HUES64 (cell line): ENCODE measurements at regions not wholly inside any gene's neighbourhood (a gene's known extent, or its start where the extent isn't known, plus 50 kb on each side); places are given as distances from the start of the nearest gene placed in this dataset.

Experiments used
- H3K27ac ChIP-seq: 2 replicates; pipeline ENCODE4 v1.7.0; 2013; ENCODE audit warnings: low read depth, low read length, inconsistent platforms
- H3K27me3 ChIP-seq: 2 replicates; pipeline ENCODE4 v1.6.1; 2013; ENCODE audit warnings: mild to moderate bottlenecking, low read length; ENCODE audit not compliant: insufficient read depth
- H3K36me3 ChIP-seq: 2 replicates; pipeline ENCODE4 v1.6.1; 2013; ENCODE audit warnings: mild to moderate bottlenecking, low read length; ENCODE audit not compliant: insufficient read depth
- H3K4me1 ChIP-seq: 2 replicates; pipeline ENCODE4 v1.6.1; 2013; ENCODE audit warnings: mild to moderate bottlenecking, low read length, moderate library complexity; ENCODE audit not compliant: insufficient read depth
- H3K4me3 ChIP-seq: 2 replicates; pipeline ENCODE4 v1.5.1; 2013; ENCODE audit warnings: mild to moderate bottlenecking, low read length, moderate library complexity
- H3K9ac ChIP-seq: 2 replicates; pipeline ENCODE4 v1.6.1; 2013; ENCODE audit warnings: mild to moderate bottlenecking, low read depth, low read length
- H3K9me3 ChIP-seq: 2 replicates; pipeline ENCODE4 v1.6.1; 2013; ENCODE audit warnings: low read depth, low read length; ENCODE audit not compliant: insufficient read depth
- WGBS: fragments of 150-250, 120-280 bp; methylation state at CpG from one replicate; pipeline ENCODE4 v1.1.7; 2013; ENCODE audit warnings: missing lambda C conversion rate; 5-methylcytosine and 5-hydroxymethylcytosine counted together

- H3K9me3 ChIP-seq: no peaks in the 10 kb centered on the region
- no peaks in the 10 kb centered on the region for H3K4me1 ChIP-seq
- H3K9ac ChIP-seq: no peak overlapping the region
- no peaks in the 10 kb centered on the region for H3K36me3 ChIP-seq
- no peak overlapping the region for H3K4me3 ChIP-seq
- no peaks in the 10 kb centered on the region for H3K27me3 ChIP-seq
- H3K27ac ChIP-seq: no peak overlapping the region
- WGBS: 92% methylated on average over 8 of the region's 8 CpGs
Measured at GRCh38 chr7:22572292-22572691, 72.3 kb upstream of the STEAP1B start.

- H3K36me3 ChIP-seq: no peaks in the 10 kb centered on the region
- WGBS: 98% methylated on average over 4 of the region's 4 CpGs
- no peaks in the 10 kb centered on the region for H3K9me3 ChIP-seq
- no peak overlapping the region for H3K4me3 ChIP-seq
- H3K27me3 ChIP-seq: no peaks in the 10 kb centered on the region
- H3K4me1 ChIP-seq: no peaks in the 10 kb centered on the region
- no peak overlapping the region for H3K27ac ChIP-seq
- H3K9ac ChIP-seq: no peak overlapping the region
Measured at GRCh38 chr7:22571766-22572165, 71.8 kb upstream of the STEAP1B start.

DNA sequence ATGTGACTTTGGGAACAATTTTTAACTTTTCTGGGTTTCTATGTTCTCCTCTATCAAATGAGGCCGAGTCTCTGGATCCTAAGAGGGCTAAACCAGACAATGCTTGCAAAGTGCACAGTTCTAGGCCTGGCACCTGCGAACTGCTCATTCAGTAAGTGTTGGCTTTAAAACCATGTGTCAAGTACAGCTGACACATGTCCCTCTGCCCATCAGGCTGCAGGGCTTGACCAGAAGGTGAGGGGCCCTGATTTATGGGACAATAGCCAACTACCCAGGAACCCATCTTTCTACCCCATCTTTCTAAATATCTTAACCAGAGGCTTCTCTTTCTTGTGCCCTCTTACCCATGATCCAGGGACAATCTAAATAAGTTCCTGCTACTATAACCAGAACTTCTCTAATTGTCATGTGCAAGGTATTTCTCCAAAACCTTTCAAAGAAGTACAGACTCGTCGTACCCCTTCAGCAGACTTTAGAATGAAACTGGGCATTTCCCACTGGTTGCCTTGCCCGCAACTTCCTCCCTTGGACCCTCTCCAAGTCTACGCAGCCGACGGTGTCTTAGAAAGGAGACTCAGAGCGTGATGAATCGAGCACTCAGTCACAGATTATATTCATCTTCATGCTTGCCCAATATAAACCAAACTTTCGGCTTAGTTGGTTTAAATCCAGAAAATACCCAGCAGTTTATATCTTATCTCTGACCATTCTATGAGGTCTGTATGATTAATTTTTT, 69.8 kb upstream of the STEAP1B start:
- Histone ChIP-seq H3K4me1 (peaks cover 11% of the 10 kb centered on the region), H3K9ac (no peak overlapping the region), H3K9me3 (no peaks in the 10 kb centered on the region), H3K4me3 (no peak overlapping the region), H3K27me3 (no peaks in the 10 kb centered on the region), H3K27ac (no peak overlapping the region), H3K36me3 (no peaks in the 10 kb centered on the region)
- WGBS: 86% methylated on average over 11 of the region's 11 CpGs

DNA sequence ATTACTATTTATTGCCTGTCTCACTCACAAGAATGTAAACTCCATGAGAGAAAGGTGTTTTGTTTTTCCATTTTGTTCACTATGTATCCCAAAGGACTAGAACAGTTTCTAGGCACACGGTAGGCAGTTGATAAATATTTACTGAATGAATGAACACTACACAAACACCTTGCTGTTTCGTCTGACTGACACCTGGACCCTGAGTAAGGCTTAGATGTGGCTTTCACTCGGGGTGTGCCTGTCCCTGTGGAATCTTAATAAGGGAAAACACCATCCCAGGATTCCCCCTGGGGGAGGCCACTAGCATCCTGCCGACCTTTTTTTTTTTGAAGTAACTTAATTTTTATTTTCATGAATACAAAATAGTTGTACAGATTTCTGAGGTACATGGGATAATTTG, 66.6 kb upstream of the STEAP1B start:
- no peak overlapping the region for H3K9ac ChIP-seq
- peaks cover 41% of the 10 kb centered on the region for H3K4me1 ChIP-seq
- no peaks in the 10 kb centered on the region for H3K9me3 ChIP-seq
- H3K36me3 ChIP-seq: no peaks in the 10 kb centered on the region
- no peak overlapping the region for H3K4me3 ChIP-seq
- no peaks in the 10 kb centered on the region for H3K27me3 ChIP-seq
- no peak overlapping the region for H3K27ac ChIP-seq
- WGBS: 87% methylated on average over 2 of the region's 4 CpGs

GRCh38 chr7:22566176-22566575, 66.2 kb upstream of the STEAP1B start:
- WGBS: 87% methylated on average over 4 of the region's 4 CpGs

DNA sequence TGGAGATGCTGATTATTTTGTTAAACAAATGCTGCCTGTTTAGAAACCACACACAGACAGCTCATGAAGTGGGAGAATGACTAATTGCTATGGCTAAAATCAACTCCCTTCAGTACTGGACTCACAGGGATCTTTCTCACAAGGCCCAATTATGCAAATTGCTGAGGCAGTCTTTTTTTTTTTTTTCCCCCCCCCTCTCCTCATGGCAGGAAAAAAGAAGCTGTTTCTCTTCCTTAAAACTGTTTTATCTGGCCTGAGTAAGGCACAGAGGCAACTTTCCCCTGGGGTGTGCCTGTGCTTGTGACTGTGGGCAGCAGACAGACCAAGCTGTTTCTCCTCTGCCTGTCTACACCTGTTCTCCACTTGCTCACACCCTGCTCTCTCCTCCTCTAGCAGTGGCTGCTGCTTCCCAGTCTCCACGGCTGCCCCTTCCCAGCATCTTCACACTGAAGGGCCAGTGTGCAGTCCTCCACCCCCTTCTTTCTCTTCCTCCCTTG, 65.4 kb upstream of the STEAP1B start:
- no peaks in the 10 kb centered on the region for H3K9me3 ChIP-seq
- H3K4me3 ChIP-seq: no peak overlapping the region
- peaks cover 50% of the 10 kb centered on the region for H3K4me1 ChIP-seq
- no peaks in the 10 kb centered on the region for H3K27me3 ChIP-seq
- H3K27ac ChIP-seq: no peak overlapping the region
- no peak overlapping the region for H3K9ac ChIP-seq
- WGBS: 62% methylated on average over 1 of the region's 1 CpG
- no peaks in the 10 kb centered on the region for H3K36me3 ChIP-seq

More at GRCh38 chr7:22566176-22566575, 66.2 kb upstream of the STEAP1B start:
- Histone ChIP-seq H3K27me3 (no peaks in the 10 kb centered on the region), H3K27ac (no peak overlapping the region), H3K9me3 (no peaks in the 10 kb centered on the region), H3K36me3 (no peaks in the 10 kb centered on the region), H3K9ac (no peak overlapping the region), H3K4me3 (no peak overlapping the region), H3K4me1 (peaks cover 45% of the 10 kb centered on the region)

GRCh38 chr7:22564511-22565045, 64.6 kb upstream of the STEAP1B start:
- no peaks in the 10 kb centered on the region for H3K36me3 ChIP-seq
- no peak overlapping the region for H3K9ac ChIP-seq
- peaks cover 53% of the 10 kb centered on the region for H3K4me1 ChIP-seq
- H3K4me3 ChIP-seq: no peak overlapping the region
- no peaks in the 10 kb centered on the region for H3K27me3 ChIP-seq
- H3K27ac ChIP-seq: no peak overlapping the region
- 87% methylated on average over 6 of the region's 6 CpGs for WGBS
- H3K9me3 ChIP-seq: no peaks in the 10 kb centered on the region

DNA sequence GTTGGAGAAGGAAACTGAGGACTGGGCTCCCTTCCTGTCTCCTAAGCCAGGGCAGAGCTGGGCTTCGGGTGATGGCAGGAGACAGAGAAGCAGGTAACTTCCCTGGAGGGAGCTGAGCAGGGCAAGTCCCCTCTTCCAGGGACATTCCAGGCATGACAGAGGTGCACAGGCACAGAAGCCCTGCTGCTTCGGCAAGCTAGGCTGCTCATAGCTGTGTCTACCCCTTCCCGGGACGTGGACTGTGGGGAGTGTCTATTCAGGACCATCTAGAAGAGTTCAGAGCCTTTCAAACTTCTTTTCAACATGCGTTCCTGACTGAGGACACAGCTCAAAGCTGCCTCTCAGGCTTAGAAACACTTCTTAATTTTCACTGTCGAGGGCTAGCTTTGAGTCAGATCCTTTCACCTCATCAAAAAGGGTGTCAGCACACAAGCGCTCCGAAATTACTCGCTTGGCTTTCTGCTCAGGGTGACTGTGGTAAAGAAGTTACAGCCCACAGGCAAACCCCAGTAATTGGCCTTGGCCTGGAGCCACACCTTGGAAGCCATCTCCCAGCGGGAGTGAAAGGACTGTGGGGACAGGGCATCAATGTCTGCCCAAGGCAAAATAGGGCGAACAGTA, 63.7 kb upstream of the STEAP1B start:
- 62% methylated on average over 11 of the region's 11 CpGs for WGBS

GRCh38 chr7:22563032-22563501, 63.1 kb upstream of the STEAP1B start:
- H3K27me3 ChIP-seq: no peaks in the 10 kb centered on the region
- 42% methylated on average over 9 of the region's 10 CpGs for whole genome bisulfite sequencing
- no peak overlapping the region for H3K4me3 ChIP-seq
- H3K9ac ChIP-seq: no peak overlapping the region
- no peaks in the 10 kb centered on the region for H3K9me3 ChIP-seq
- no peaks in the 10 kb centered on the region for H3K36me3 ChIP-seq
- H3K27ac ChIP-seq: peak overlapping the region; percentile 29; the same call in 1 of the 2 replicates
- H3K4me1 ChIP-seq: peaks cover 58% of the 10 kb centered on the region

More for the DNA sequence above, 63.7 kb upstream of the STEAP1B start:
- Histone ChIP-seq H3K27ac (peak overlapping the region; percentile 29; the same call in 1 of the 2 replicates), H3K4me3 (no peak overlapping the region), H3K9ac (peak overlapping the region; percentile 24; the same call in 1 of the 2 replicates), H3K9me3 (no peaks in the 10 kb centered on the region), H3K36me3 (no peaks in the 10 kb centered on the region), H3K4me1 (peaks cover 58% of the 10 kb centered on the region), H3K27me3 (no peaks in the 10 kb centered on the region)

- Histone ChIP-seq H3K27ac (peak overlapping the region; percentile 87), H3K4me1 (peaks cover 58% of the 10 kb centered on the region), H3K9ac (peak overlapping the region; percentile 67), H3K36me3 (no peaks in the 10 kb centered on the region), H3K9me3 (no peaks in the 10 kb centered on the region), H3K4me3 (peak overlapping the region; percentile 29), H3K27me3 (no peaks in the 10 kb centered on the region)
- 48% methylated on average over 1 of the region's 5 CpGs for WGBS
Measured at GRCh38 chr7:22561895-22562593, 62.1 kb upstream of the STEAP1B start.
